ENCODE measurements at regions not wholly inside any gene's neighbourhood (a gene's known extent, or its start where the extent isn't known, plus 50 kb on each side); places are given as distances from the start of the nearest gene placed in this dataset.
A peak's percentile ranks its signal among the peaks of the same experiment; 100 is the strongest.

GRCh38 chr16:52630711-52631110 is 83.8 kb upstream of the TOX3 start:
- Mint-ChIP-seq H3K4me3 (no peak overlapping the region), H3K27me3 (ENCODE audit: insufficient read depth, low read depth) (peaks cover 2% of the 10 kb centered on the region), H3K9me3 (peaks cover 3% of the 10 kb centered on the region), H3K27ac (no peak overlapping the region), H3K4me1 (peaks cover 16% of the 10 kb centered on the region), H3K36me3 (peaks cover 2% of the 10 kb centered on the region)
- no peaks in the 10 kb centered on the region for H3F3A ChIP-seq (ENCODE audit: low read depth)
- H3K79me2 ChIP-seq (ENCODE audit: low read depth): no peaks in the 10 kb centered on the region
- H3K27ac ChIP-seq: no peak overlapping the region
- no peak for DNase-seq (ENCODE audit: low spot score)
- no peaks in the 10 kb centered on the region for H3K4me1 ChIP-seq
- H4K20me1 ChIP-seq (ENCODE audit: low read depth): no peaks in the 10 kb centered on the region
- no peak overlapping the region for H3K4me3 ChIP-seq
- no peaks in the 10 kb centered on the region for H3K36me3 ChIP-seq
- TF ChIP-seq EZH2 (IDR thresholded peaks at IDR 0.05): no peak
- TF ChIP-seq, protein P1, sequence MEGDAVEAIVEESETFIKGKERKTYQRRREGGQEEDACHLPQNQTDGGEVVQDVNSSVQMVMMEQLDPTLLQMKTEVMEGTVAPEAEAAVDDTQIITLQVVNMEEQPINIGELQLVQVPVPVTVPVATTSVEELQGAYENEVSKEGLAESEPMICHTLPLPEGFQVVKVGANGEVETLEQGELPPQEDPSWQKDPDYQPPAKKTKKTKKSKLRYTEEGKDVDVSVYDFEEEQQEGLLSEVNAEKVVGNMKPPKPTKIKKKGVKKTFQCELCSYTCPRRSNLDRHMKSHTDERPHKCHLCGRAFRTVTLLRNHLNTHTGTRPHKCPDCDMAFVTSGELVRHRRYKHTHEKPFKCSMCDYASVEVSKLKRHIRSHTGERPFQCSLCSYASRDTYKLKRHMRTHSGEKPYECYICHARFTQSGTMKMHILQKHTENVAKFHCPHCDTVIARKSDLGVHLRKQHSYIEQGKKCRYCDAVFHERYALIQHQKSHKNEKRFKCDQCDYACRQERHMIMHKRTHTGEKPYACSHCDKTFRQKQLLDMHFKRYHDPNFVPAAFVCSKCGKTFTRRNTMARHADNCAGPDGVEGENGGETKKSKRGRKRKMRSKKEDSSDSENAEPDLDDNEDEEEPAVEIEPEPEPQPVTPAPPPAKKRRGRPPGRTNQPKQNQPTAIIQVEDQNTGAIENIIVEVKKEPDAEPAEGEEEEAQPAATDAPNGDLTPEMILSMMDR (IDR thresholded peaks at IDR 0.05): no peak
- H3K9me3 ChIP-seq (ENCODE audit: low read depth): no peaks in the 10 kb centered on the region
- H3K4me2 ChIP-seq: no peak overlapping the region
- no peaks in the 10 kb centered on the region for H3K27me3 ChIP-seq
- H2AFZ ChIP-seq (replicated peaks): no peak overlapping the region
- no peak overlapping the region for H3K9ac ChIP-seq

DNA sequence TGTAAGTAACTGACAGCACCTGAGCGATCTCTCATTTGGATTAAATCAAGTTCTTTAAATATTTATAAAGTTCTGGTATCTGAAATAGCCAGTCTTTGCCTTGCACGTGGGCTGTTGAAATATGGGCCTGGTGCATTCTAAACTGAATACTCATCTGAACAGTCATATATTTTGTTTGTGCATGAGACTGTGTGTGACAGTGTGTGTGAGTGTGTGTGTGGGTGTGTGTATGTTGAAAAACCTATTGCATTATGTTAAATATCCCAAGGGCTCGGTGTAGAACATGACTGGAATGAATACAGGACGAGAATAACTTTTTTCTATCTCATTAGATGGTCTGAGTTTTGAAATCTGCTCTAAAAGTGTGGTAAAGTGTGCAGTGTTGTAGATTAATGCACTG is 82.4 kb upstream of the TOX3 start:
- no peak overlapping the region for H3K4me3 ChIP-seq
- TF ChIP-seq EZH2phosphoT487 (IDR thresholded peaks at IDR 0.05): no peak
- TF ChIP-seq, protein P1 (IDR thresholded peaks at IDR 0.05): no peak
- H3K4me1 ChIP-seq: no peaks in the 10 kb centered on the region
- Mint-ChIP-seq H3K27me3 (ENCODE audit: insufficient read depth, low read depth) (peaks cover 2% of the 10 kb centered on the region), H3K4me1 (peaks cover 11% of the 10 kb centered on the region), H3K4me3 (no peak overlapping the region), H3K36me3 (peaks cover 2% of the 10 kb centered on the region), H3K27ac (no peak overlapping the region), H3K9me3 (no peaks in the 10 kb centered on the region)
- no peaks in the 10 kb centered on the region for H3K27me3 ChIP-seq
- H3K9ac ChIP-seq: no peak overlapping the region
- H2AFZ ChIP-seq (replicated peaks): no peak overlapping the region
- no peaks in the 10 kb centered on the region for H4K20me1 ChIP-seq (ENCODE audit: low read depth)
- DNase-seq (ENCODE audit: low spot score): no peak
- H3K9me3 ChIP-seq (ENCODE audit: low read depth): no peaks in the 10 kb centered on the region
- no peak overlapping the region for H3K27ac ChIP-seq
- no peaks in the 10 kb centered on the region for H3F3A ChIP-seq (ENCODE audit: low read depth)
- H3K79me2 ChIP-seq (ENCODE audit: low read depth): no peaks in the 10 kb centered on the region
- no peaks in the 10 kb centered on the region for H3K36me3 ChIP-seq
- H3K4me2 ChIP-seq: no peak overlapping the region

- Histone ChIP-seq H3K4me3 (no peak overlapping the region), H3K9me3 (ENCODE audit: low read depth) (no peaks in the 10 kb centered on the region), H4K20me1 (ENCODE audit: low read depth) (no peaks in the 10 kb centered on the region), H3K9ac (no peak overlapping the region), H3K4me2 (no peak overlapping the region), H3K4me1 (no peaks in the 10 kb centered on the region), H3K36me3 (no peaks in the 10 kb centered on the region), H3K27ac (no peak overlapping the region), H3F3A (ENCODE audit: low read depth) (no peaks in the 10 kb centered on the region), H3K27me3 (no peaks in the 10 kb centered on the region), H2AFZ (replicated peaks) (no peak overlapping the region), H3K79me2 (ENCODE audit: low read depth) (no peaks in the 10 kb centered on the region)
- TF ChIP-seq, protein P1 (IDR thresholded peaks at IDR 0.05): no peak
- TF ChIP-seq EZH2 (IDR thresholded peaks at IDR 0.05) (no peak), EZH2phosphoT487 (IDR thresholded peaks at IDR 0.05) (no peak)
- DNase-seq (ENCODE audit: low spot score): no peak
- H3K27me3 Mint-ChIP-seq (ENCODE audit: insufficient read depth, low read depth): peaks cover 2% of the 10 kb centered on the region
- no peaks in the 10 kb centered on the region for H3K4me1 Mint-ChIP-seq
- H3K36me3 Mint-ChIP-seq: no peaks in the 10 kb centered on the region
- no peaks in the 10 kb centered on the region for H3K9me3 Mint-ChIP-seq
- no peak overlapping the region for H3K27ac Mint-ChIP-seq
- H3K4me3 Mint-ChIP-seq: no peak overlapping the region
These were observed 77.9 kb upstream of the TOX3 start for GRCh38 chr16:52624891-52625290.

DNA sequence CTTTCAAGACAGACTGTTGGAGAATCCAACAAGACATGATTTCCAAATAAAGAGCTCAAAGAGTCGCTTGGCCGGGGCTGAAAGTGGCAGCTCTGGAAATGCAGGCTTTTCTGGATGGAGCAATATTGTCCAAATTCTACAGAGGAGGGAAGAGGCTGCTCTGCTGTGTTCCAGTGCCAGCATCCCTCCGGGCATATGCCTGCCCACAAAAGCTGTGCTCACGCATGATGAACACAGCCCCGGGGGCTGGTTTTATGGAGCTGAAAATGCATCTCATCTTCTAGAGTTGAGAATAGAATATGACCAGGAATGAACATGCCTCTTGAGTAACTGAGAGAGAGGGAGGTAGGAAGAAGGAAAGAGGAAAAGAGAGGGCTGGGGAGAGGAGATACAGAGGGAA is 74.7 kb upstream of the TOX3 start:
- H3K36me3 Mint-ChIP-seq: no peaks in the 10 kb centered on the region
- no peaks in the 10 kb centered on the region for H3K36me3 ChIP-seq
- no peak overlapping the region for H3K4me3 ChIP-seq
- H3K27me3 ChIP-seq: no peaks in the 10 kb centered on the region
- no peaks in the 10 kb centered on the region for H3F3A ChIP-seq (ENCODE audit: low read depth)
- no peak for DNase-seq (ENCODE audit: low spot score)
- no peak overlapping the region for H3K9ac ChIP-seq
- no peaks in the 10 kb centered on the region for H3K4me1 ChIP-seq
- H3K27me3 Mint-ChIP-seq (ENCODE audit: insufficient read depth, low read depth): no peaks in the 10 kb centered on the region
- no peaks in the 10 kb centered on the region for H4K20me1 ChIP-seq (ENCODE audit: low read depth)
- H3K79me2 ChIP-seq (ENCODE audit: low read depth): no peaks in the 10 kb centered on the region
- no peaks in the 10 kb centered on the region for H3K4me1 Mint-ChIP-seq
- H3K4me2 ChIP-seq: no peak overlapping the region
- TF ChIP-seq EZH2 (IDR thresholded peaks at IDR 0.05): no peak
- no peak for TF ChIP-seq EZH2phosphoT487 (IDR thresholded peaks at IDR 0.05)
- TF ChIP-seq, protein P1 (IDR thresholded peaks at IDR 0.05): no peak
- H3K27ac Mint-ChIP-seq: no peak overlapping the region
- no peak overlapping the region for H3K27ac ChIP-seq
- no peaks in the 10 kb centered on the region for H3K9me3 ChIP-seq (ENCODE audit: low read depth)
- H2AFZ ChIP-seq (replicated peaks): peak overlapping the region; percentile 79
- no peak overlapping the region for H3K4me3 Mint-ChIP-seq
- H3K9me3 Mint-ChIP-seq: no peaks in the 10 kb centered on the region

All from neural progenitor cell (in vitro differentiated cells).